GM18951 (cell line): ENCODE measurements at regions not wholly inside any gene's neighbourhood (a gene's known extent, or its start where the extent isn't known, plus 50 kb on each side); places are given as distances from the start of the nearest gene placed in this dataset.

Experiments
- POLR2A ChIP-seq: IDR thresholded peaks from 4 replicates; pipeline ENCODE4 v1.6.1; 2011; ENCODE audit warnings: mild to moderate bottlenecking; ENCODE audit not compliant: insufficient read length, insufficient read depth; ENCODE audit errors: extremely low read depth
- in situ Hi-C: fragments of 300-500 bp; cut with MboI; formaldehyde crosslinking; loops from one replicate; pipeline ENCODE4 v1.12.0; 2022; ENCODE audit warnings: low sequenced_read_pairs, mixed read lengths, inconsistent platforms; ENCODE audit not compliant: unreplicated experiment

DNA sequence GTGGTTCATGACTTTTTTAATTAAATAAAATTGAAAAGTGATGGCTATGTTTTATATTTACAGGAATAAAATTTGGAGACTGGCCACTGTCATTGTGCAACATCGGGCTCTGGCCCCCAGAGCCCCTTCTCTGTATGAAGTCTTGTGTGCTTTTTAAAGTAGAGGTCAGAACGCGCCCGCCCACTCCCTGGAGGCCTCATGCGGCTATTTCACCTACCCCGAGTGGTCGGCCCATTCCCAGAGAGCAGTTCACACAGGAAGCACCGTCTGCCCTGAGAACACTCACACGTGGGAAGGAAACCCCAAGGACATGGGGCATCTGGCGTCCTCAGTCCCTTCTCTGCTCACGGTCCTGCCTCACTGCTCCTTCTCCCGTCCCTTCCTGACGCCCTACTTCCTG lies 296.9 kb upstream of the SALL3 start:
- no peak for TF ChIP-seq POLR2A
- in situ Hi-C loops = no loop called here

DNA sequence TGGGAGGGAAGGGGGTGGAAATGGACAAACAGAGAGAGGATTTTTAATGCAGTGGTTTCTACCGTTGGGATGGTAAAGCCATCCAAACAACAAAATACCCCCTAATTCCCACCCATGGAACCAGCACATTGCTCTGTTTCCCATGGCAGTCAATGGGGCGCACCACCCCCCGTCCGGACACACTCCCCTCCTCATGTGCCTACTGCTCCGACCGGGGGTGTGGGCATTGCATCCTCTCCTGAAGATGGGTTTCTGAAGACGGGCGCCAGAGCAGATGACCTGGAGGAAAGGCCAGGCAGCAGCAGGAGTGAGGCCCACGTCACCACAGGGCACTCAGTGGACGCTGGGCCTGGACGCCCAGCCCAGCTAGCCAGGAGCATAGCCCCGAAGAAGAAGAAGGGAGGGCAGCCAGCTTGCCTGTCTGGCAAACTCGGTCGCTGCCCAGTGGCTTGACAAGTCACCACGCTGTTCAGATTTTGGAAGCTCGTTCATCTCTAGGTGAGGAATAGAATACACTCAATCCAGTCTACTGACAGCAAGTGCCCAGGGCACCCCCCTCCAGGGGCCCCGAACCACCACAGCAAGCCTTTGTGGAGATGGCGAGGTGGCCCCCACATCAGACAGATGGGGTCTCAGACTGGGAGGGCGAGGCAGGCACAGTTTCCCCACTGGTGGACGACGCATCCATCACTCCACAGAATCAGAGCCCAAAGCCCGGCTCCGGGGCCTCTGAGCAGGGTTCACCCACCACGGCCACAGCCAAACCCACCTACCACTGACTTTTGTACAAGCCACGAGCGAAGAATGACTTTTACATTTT lies 296.2 kb upstream of the SALL3 start:
- no peak for TF ChIP-seq POLR2A
- in situ Hi-C loops = no loop called here

DNA sequence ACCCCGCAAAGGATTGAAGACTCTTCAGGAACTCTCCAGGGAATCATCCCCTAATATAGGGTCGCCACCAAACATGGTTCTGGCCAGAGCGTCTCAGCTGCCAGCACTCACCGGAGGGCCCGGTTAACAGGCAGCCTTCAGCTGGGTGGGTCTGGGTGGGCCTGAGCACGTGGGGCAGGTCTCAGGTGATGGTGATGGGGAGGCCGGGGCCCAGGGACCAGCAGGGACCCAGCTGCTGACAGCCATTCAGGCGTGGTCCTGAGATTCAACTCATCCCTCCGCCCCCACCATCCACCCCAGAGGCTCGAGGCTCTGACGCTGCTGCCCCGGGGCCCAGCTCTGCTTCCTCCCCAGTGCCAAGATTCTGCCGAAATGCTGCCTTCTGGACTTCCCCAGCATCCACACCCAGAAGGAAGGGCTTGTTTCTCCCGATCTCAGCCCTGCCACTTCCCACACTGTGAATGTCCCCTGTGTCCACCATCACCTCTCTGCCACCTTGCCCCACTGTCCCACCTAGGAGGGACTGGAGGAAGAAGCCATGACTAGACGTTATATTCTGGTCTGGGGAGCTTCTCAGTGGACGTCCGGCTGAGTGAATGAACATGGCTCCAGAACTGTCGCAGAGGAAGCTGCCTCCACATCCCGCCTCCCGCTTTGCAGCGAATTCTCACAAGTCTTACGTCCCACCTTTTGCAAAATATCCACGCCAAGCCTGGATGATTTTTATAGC lies 294.2 kb upstream of the SALL3 start:
- no peak for TF ChIP-seq POLR2A
- in situ Hi-C loops = no loop called here

DNA sequence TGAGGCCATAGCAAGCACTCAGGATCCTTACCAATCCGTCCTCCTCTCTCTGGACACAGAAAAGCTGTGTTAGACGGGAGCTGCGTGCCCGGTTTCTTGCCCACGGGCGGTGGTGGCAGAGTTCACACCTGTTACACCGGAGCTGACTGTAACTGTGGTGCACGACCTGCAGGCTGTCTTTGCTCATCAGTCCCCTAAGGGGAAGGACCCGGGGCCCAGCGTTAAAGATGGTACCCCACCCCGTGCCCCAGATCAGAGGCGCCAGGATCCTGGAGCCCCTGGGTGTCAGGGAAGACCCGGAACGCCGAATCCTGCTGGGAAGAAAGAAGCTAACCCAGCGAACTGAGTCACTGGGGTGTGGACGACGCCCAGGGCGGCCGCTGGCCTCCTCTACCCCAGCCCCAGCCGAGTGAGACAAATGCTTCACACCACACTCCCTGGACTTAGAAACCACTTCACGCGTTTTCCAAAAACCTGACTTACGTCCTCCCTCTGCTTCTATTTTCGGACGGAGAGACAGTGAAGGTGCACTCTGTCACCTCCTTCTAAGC lies 293.6 kb upstream of the SALL3 start:
- in situ Hi-C loops = no loop called here
- TF ChIP-seq POLR2A = no peak

DNA sequence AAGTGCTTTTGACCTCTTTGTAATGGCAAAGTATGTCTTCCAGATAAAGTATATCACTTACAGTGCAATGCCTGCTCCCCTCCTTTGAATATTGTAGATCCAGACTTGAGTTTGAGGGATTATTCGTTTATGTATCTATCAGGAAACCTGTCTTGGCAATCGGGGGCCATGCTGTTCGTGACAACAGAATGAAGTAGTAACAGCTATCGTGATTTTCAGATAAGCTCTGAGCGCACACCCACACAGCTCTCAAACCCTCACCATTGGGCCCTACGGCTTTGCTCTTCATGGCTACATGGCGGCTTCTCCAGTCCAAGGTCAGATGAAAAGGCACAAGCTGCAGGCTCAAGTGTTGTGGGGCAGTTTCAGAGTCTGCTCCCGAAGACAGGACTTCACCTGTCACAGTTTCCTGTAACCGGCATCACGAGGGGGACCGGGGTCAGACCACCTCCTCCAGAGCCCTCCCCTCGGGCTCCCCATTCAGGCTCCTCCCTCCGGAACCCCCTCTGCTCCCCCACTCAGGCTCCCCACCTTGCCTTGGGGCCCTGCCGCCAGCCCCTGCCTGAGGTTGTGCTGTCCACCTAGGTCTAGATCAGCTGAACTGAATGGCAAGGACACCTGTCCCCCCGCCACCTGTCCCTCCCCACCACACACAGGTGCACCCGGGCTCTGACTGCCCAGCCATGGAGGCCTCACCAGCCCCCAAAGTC lies 292.5 kb upstream of the SALL3 start:
- TF ChIP-seq POLR2A = no peak
- in situ Hi-C loops = no loop called here

DNA sequence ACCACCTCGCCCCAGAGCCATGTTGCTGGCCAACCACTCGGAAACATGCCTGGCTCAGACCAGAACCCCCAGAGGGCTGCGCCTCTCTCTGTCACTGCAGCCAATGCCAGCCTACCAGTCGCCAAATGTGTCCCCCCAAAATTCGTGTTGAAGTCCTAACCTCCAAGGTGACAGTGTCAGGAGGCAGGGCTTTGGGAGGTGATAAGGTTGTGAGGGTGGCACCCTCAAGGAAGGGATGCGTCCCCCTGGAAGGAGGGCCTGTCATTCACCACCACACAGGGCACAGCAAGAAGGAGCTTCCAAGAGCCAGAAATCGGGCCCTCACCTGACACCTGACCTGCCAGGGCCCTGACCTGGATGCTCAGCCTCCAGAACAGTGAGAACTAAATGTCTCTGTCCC lies 291.9 kb upstream of the SALL3 start:
- no peak for TF ChIP-seq POLR2A
- in situ Hi-C loops = no loop called here

DNA sequence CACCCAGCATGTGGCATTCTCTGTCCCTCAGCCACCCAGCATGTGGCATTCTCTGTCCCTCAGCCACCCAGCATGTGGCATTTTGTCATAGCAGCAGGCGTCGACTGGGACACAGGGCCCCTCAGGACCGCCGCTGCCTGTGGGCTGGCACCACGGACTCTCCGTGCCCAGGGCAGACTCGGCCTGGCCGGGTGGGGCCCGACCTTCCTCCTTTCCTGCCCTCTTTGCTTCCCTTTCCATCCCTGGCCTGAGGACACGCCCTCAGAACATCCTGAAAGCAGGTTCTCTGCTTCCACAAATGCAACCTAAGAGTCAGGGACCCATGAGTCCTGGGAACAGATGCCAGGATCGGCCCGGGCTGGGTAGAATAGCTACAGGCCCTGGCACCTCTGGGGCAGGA lies 291.4 kb upstream of the SALL3 start:
- in situ Hi-C loops = no loop called here
- TF ChIP-seq POLR2A = no peak

DNA sequence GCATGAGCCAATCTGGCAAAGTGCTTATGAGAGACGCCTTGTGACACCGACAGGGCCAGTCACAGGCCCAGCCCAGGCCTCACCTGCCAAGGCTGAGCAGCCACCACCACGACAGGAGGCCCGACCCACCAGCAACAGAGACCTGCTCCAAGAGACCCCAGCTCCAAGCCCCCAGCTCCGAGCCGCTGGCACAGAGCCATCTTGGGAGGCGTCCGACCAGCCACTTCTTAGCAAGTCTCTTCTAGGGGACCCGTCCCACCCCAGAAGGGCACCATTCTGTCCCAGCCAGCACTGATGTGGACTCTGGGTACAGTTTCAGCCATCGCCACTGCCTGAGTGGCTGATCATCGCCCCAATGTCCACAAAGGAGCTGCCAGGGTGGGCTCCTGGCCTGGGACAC lies 290.7 kb upstream of the SALL3 start:
- in situ Hi-C loops = no loop called here
- no peak for TF ChIP-seq POLR2A

DNA sequence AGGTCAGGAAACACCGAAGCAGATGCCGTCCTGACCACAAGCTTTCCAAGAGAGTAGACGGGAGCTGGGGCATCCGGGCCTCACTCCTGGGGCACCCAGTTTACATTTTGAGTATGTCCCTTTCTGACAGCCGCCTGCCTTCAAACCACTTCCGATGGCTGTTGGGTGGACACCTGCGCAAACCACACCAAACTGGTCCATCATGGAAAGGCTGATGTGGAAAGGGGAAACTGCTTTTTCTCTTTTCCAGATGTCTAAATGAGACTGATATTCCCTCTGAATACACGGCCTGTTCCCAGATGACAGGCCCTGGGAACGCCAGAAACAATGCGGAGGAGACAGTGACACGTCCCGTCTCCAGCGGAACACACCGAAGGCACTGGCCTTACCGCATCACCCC lies 290.0 kb upstream of the SALL3 start:
- in situ Hi-C loops = no loop called here
- no peak for TF ChIP-seq POLR2A

DNA sequence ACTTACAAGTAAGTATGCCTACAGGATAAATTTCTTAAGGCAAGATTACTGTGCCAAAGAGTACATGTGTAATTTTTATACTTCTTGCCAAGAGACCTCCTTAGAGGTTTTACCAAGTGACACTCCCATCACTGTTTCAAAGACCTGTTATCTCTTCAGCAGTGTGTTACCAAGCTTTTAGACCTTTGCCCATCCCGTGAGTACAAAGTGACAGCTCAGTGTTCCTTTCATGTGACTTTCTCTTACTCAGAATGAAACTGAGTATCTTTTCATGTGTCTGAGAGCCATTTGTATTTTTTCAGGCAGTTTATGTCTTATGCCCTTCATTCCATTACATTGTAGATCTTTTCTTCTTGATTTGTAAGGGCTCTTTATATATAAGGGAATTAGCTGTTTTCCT lies 287.5 kb upstream of the SALL3 start:
- TF ChIP-seq POLR2A = no peak
- in situ Hi-C loops = no loop called here

DNA sequence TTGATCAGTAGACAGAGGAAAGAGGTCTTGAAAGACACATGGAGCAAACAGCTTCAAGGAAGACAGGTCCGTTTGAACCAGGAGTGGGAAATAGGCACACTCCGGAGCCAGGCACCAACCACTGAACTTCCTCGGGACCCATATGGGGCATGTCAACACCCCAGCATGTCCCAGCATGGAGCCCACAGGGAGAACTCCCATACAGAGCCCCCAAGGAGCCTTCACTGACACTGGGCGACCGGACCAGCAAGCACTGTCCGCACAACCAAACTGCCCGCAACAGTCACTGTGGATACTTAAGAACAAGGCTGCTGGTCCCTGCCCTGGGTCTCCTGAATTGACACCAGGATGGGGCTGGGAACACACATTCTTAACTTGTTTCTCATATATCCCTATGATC lies 286.2 kb upstream of the SALL3 start:
- no peak for TF ChIP-seq POLR2A
- in situ Hi-C loops = no loop called here

DNA sequence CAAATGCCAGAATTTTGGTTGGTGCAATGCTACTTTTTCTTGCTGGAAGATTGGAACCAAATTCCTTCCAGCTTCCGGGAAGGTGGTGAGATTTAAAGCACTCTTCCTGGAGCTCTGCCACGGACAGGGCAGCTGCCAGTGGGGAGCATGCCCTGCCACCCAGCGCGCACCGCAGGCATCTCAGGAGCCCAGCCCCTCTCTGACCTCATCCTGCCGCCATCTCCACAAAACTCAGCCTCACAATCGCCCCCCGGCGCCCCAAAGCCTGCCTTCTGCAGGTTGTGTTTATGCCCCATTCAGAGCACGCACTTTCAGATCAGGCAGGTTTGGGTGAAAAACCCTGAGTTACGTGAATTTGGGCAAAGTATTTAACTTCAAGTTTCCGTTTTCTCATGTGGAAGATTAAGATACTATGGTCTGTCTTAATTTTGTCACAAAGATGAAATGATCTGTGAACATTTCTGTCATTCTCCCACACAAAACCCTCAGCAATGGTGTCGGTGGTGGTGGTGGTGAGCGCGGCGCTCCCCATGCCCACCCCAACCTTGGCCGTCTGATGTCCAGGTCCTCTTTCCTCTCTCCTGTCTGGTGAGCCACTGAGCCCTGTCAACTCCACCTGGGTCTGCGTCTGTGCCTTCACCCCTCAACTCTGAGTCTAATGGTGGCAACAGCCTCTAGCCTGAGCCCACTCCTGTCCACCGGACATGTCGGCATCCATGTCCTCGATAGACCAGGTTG lies 282.8 kb upstream of the SALL3 start:
- in situ Hi-C loops = no loop called here

DNA sequence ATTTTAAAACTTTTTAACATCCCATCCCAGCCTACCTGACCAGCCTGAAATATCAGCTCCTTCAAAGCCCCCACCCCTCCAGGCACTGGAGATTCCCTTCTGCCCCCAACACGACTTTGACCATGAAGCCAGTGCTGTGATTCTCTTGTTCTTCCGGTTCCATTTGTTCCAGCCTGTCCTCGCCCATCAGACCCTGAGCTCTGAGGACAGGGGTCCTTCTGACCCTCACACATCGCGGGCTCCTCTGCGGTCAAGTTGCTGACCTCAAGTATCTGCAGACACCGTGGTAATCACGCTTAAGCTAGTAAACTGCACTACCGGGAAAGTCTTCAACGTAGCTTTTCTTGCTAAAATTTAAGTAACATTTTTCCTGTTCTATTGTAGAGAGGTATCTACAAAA lies 282.2 kb upstream of the SALL3 start:
- TF ChIP-seq POLR2A = no peak
- in situ Hi-C loops = no loop called here

More for the DNA sequence above, 282.8 kb upstream of the SALL3 start:
- TF ChIP-seq POLR2A = no peak
